GM12892 (cell line): ENCODE measurements at regions not wholly inside any gene's neighbourhood (a gene's known extent, or its start where the extent isn't known, plus 50 kb on each side); places are given as distances from the start of the nearest gene placed in this dataset.

Experiments
- POLR2A ChIP-seq: IDR thresholded peaks from 2 replicates; pipeline ENCODE4 v1.6.1; 2011; ENCODE audit warnings: low read depth, low read length, control low read depth
- POLR2AphosphoS5 ChIP-seq: IDR thresholded peaks from 2 replicates; pipeline ENCODE4 v1.6.1; 2011; ENCODE audit warnings: low read depth, low read length, control low read depth
- TAF1 ChIP-seq: IDR thresholded peaks from 2 replicates; pipeline ENCODE4 v1.6.1; 2011; ENCODE audit warnings: low read depth, mild to moderate bottlenecking, control low read depth, low read length, borderline replicate concordance

DNA sequence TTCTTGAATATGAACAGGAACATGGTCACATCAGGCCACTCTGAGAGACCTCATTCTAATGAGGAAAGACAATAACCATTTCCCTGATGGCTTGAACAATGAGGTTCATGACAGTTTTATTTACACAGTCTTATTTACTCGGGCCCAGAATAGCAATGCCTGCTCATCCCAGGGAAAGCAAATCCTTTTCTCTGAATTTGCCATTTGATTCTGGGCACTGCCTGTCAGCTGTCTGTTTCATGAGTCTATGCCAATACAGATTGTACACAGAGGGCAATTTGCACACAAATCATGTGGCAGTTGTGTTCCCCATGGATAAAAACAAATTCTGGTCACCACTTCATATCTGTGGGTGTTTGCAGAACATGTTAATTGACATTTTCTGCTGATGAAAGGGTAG, 492.5 kb downstream of the ACTL7B start:
- TF ChIP-seq POLR2A: no peak
- TF ChIP-seq POLR2AphosphoS5: no peak
- TF ChIP-seq TAF1: no peak
